ENCODE measurements at regions not wholly inside any gene's neighbourhood (a gene's known extent, or its start where the extent isn't known, plus 50 kb on each side); places are given as distances from the start of the nearest gene placed in this dataset.

GRCh38 chr18:1619507-1619906, 714.8 kb downstream of the ADCYAP1 start:
- TF ChIP-seq POLR2A (IDR thresholded peaks at IDR 0.05) (no peak), CTCF (IDR thresholded peaks at IDR 0.05) (no peak), POLR2AphosphoS5 (IDR thresholded peaks at IDR 0.05) (no peak)

Data from breast epithelium (tissue), 3 donors.